ENCODE measurements at regions not wholly inside any gene's neighbourhood (a gene's known extent, or its start where the extent isn't known, plus 50 kb on each side); places are given as distances from the start of the nearest gene placed in this dataset.

- TF ChIP-seq REST (IDR thresholded peaks at IDR 0.05), result no peak
- no peak for TF ChIP-seq HNF4A (conservative IDR thresholded peaks at IDR 0.05)
- TF ChIP-seq FOXA1 (IDR thresholded peaks at IDR 0.05), result no peak
- TF ChIP-seq EGR1 (IDR thresholded peaks at IDR 0.05; ENCODE audit: low read depth in 2 of 2), result no peak
- TF ChIP-seq GABPA (IDR thresholded peaks at IDR 0.05 in 1 of 2, conservative IDR thresholded peaks at IDR 0.05 in 1 of 2), result no peak
- no peak for TF ChIP-seq HNF4G (IDR thresholded peaks at IDR 0.05)
- no peak for TF ChIP-seq YY1 (IDR thresholded peaks at IDR 0.05)
- TF ChIP-seq FOXA2 (IDR thresholded peaks at IDR 0.05), result no peak
- Histone ChIP-seq H3K36me3 (ENCODE audit: control insufficient read depth in 4 of 4, insufficient read depth in 3 of 4, low read depth in 1 of 4, low read length in 3 of 4) (no peaks in the 10 kb centered on the region), H3K4me3 (ENCODE audit: low read depth in 1 of 3, low read length in 3 of 3) (no peak overlapping the region), H3K9me3 (ENCODE audit: control insufficient read depth in 4 of 4, low read length in 3 of 4) (no peaks in the 10 kb centered on the region), H3K27ac (ENCODE audit: low read depth in 1 of 2, low read length in 2 of 2) (no peak overlapping the region), H3K27me3 (ENCODE audit: control insufficient read depth in 4 of 4, insufficient read depth in 4 of 4, low read length in 3 of 4) (no peaks in the 10 kb centered on the region), H3K9ac (ENCODE audit: low read depth in 1 of 2, low read length in 2 of 2) (no peak overlapping the region), H3K4me1 (ENCODE audit: control insufficient read depth in 4 of 4, insufficient read depth in 4 of 4, low read length in 3 of 4) (peaks cover 0 to 7% (median 0%) of the 10 kb centered on the region in 4 donors)
- no peak for DNase-seq (ENCODE audit: low spot score)
Observed at GRCh38 chrX:23497919-23498318, 163.3 kb downstream of the PTCHD1 start.

GRCh38 chrX:23501974-23502373 is 165.3 kb upstream of the PRDX4 start:
- no peaks in the 10 kb centered on the region for H3K27me3 ChIP-seq (ENCODE audit: control insufficient read depth in 4 of 4, insufficient read depth in 4 of 4, low read length in 3 of 4)
- H3K4me3 ChIP-seq (ENCODE audit: low read depth in 1 of 3, low read length in 3 of 3), result no peak overlapping the region
- no peak overlapping the region for H3K27ac ChIP-seq (ENCODE audit: low read depth in 1 of 2, low read length in 2 of 2)
- no peak overlapping the region for H3K9ac ChIP-seq (ENCODE audit: low read depth in 1 of 2, low read length in 2 of 2)
- DNase-seq (ENCODE audit: low spot score), result no peak
- H3K4me1 ChIP-seq (ENCODE audit: control insufficient read depth in 4 of 4, insufficient read depth in 4 of 4, low read length in 3 of 4), result no peaks in the 10 kb centered on the region
- no peaks in the 10 kb centered on the region for H3K36me3 ChIP-seq (ENCODE audit: control insufficient read depth in 4 of 4, insufficient read depth in 3 of 4, low read depth in 1 of 4, low read length in 3 of 4)
- 66% methylated on average over 4 of the region's 4 CpGs for WGBS
- TF ChIP-seq HNF4G (IDR thresholded peaks at IDR 0.05), result no peak
- no peak for TF ChIP-seq TAF1 (conservative IDR thresholded peaks at IDR 0.05)
- no peaks in the 10 kb centered on the region for H3K9me3 ChIP-seq (ENCODE audit: control insufficient read depth in 4 of 4, low read length in 3 of 4)

GRCh38 chrX:23503835-23504539 is 163.3 kb upstream of the PRDX4 start:
- TF ChIP-seq ATF3 (IDR thresholded peaks at IDR 0.05), result no peak
- TF ChIP-seq RXRA (IDR thresholded peaks at IDR 0.05), result peak; percentile 36 to 57
- no peaks in the 10 kb centered on the region for H3K9me3 ChIP-seq (ENCODE audit: control insufficient read depth in 4 of 4, low read length in 3 of 4)
- H3K9ac ChIP-seq (ENCODE audit: low read depth in 1 of 2, low read length in 2 of 2), result no peak overlapping the region
- no peak overlapping the region for H3K27ac ChIP-seq (ENCODE audit: low read depth in 1 of 2, low read length in 2 of 2)
- DNase-seq (ENCODE audit: low spot score), result peak; percentile 34
- no peaks in the 10 kb centered on the region for H3K36me3 ChIP-seq (ENCODE audit: control insufficient read depth in 4 of 4, insufficient read depth in 3 of 4, low read depth in 1 of 4, low read length in 3 of 4)
- no peaks in the 10 kb centered on the region for H3K4me1 ChIP-seq (ENCODE audit: control insufficient read depth in 4 of 4, insufficient read depth in 4 of 4, low read length in 3 of 4)
- no peak overlapping the region for H3K4me3 ChIP-seq (ENCODE audit: low read depth in 1 of 3, low read length in 3 of 3)
- H3K27me3 ChIP-seq (ENCODE audit: control insufficient read depth in 4 of 4, insufficient read depth in 4 of 4, low read length in 3 of 4), result no peaks in the 10 kb centered on the region
- 39% methylated on average over 8 of the region's 8 CpGs for WGBS

Measured in liver (tissue), 7 donors.